Neural cell (in vitro differentiated cells): ENCODE measurements at regions not wholly inside any gene's neighbourhood (a gene's known extent, or its start where the extent isn't known, plus 50 kb on each side); places are given as distances from the start of the nearest gene placed in this dataset.

Source experiments
- CTCF ChIP-seq: fragments of 450-650 bp; IDR thresholded peaks from 2 replicates; pipeline ENCODE4 v1.5.1; 2014; ENCODE audit warnings: antibody characterized with exemption, mild to moderate bottlenecking, moderate library complexity; ENCODE audit not compliant: poor library complexity, severe bottlenecking
- EZH2 ChIP-seq: fragments of 200-600, 300-800 bp; shearing (Covaris generic), sonication (generic); IDR thresholded peaks from 2 replicates; pipeline ENCODE4 v1.6.1; 2014; ENCODE audit warnings: antibody characterized with exemption, low read length, borderline replicate concordance, mild to moderate bottlenecking; ENCODE audit not compliant: insufficient read depth, poor library complexity, severe bottlenecking

- TF ChIP-seq CTCF = no peak
- no peak for TF ChIP-seq EZH2
Observed at GRCh38 chr11:80948781-80949180, 1508.0 kb upstream of the TENM4 start.
